Gastrocnemius medialis (tissue), 4 donors: ENCODE measurements at regions not wholly inside any gene's neighbourhood (a gene's known extent, or its start where the extent isn't known, plus 50 kb on each side); places are given as distances from the start of the nearest gene placed in this dataset.

Experiments used
- ATAC-seq, 2 donors: fragments of 150-250 bp; one replicate each; pipeline ENCODE4 v1.9.1; 2016
- DNase-seq, 2 donors: peaks; one replicate each; pipeline ENCODE4 v3.0.0-alpha.2; 2019
- H3K27ac ChIP-seq, 4 donors: fragments of 200-600 bp; sonication (generic); 1 replicate in 1 of 4; 2 replicates in 3 of 4; pipeline ENCODE4 v1.5.1; 2016 to 2018; ENCODE audit warnings: mild to moderate bottlenecking in 2 of 4, moderate library complexity in 1 of 4
- H3K27me3 ChIP-seq, 3 donors: fragments of 200-600 bp; sonication (generic) in 2 of 3; 1 replicate in 1 of 3; 2 replicates in 2 of 3; pipeline versions ENCODE4 v1.5.1 to v1.6.0; 2016 to 2019; ENCODE audit warnings: mild to moderate bottlenecking in 1 of 3, moderate library complexity in 1 of 3
- H3K36me3 ChIP-seq, 2 donors: fragments of 200-600 bp; sonication (generic) in 1 of 2; one replicate each; pipeline ENCODE4 v1.5.1; 2017 to 2018
- H3K4me1 ChIP-seq, 2 donors: fragments of 200-600 bp; sonication (generic) in 1 of 2; one replicate each; pipeline ENCODE4 v1.5.1; 2016 to 2017; ENCODE audit warnings: mild to moderate bottlenecking in 2 of 2
- H3K4me3 ChIP-seq, 4 donors: fragments of 200-600 bp; sonication (generic) in 3 of 4; 1 replicate in 1 of 4; 2 replicates in 3 of 4; pipeline ENCODE4 v1.5.1; 2016 to 2019; ENCODE audit warnings: mild to moderate bottlenecking in 2 of 4
- H3K9me3 ChIP-seq, 3 donors: fragments of 200-600 bp; sonication (generic) in 2 of 3; 1 replicate in 1 of 3; 2 replicates in 2 of 3; pipeline ENCODE4 v1.5.1; 2016 to 2019
- POLR2A ChIP-seq, 2 donors: fragments of 450-650 bp; IDR thresholded peaks; one replicate each; pipeline ENCODE4 v1.6.1; 2017; ENCODE audit warnings: antibody characterized with exemption in 2 of 2, mild to moderate bottlenecking in 2 of 2, moderate library complexity in 2 of 2
- in situ Hi-C, 4 donors: fragments of 200-750 bp; cut with MboI; loops; one replicate each; pipeline versions ENCODE4 v1.15.0 to v1.8.0; 2017; ENCODE audit warnings: low sequenced_read_pairs in 4 of 4
- intact Hi-C: fragments of 100-400 bp; cut with DNase I; formaldehyde crosslinking; loops from one replicate; pipeline ENCODE4 v1.15.1; 2023; ENCODE audit warnings: low total_unique reads
- TF ChIP-seq, protein P1 (sequence below), 5 experiments: fragments of 450-650 bp in 3 of 5; fragments of 200-600 bp in 2 of 5; sonication (generic) in 2 of 5; IDR thresholded peaks in 4 of 5; conservative IDR thresholded peaks in 1 of 5; 1 replicate in 4 of 5; 2 replicates in 1 of 5; pipeline ENCODE4 v1.5.1; 2016 to 2019; ENCODE audit warnings: antibody characterized with exemption in 5 of 5, mild to moderate bottlenecking in 3 of 5, moderate library complexity in 3 of 5

DNA sequence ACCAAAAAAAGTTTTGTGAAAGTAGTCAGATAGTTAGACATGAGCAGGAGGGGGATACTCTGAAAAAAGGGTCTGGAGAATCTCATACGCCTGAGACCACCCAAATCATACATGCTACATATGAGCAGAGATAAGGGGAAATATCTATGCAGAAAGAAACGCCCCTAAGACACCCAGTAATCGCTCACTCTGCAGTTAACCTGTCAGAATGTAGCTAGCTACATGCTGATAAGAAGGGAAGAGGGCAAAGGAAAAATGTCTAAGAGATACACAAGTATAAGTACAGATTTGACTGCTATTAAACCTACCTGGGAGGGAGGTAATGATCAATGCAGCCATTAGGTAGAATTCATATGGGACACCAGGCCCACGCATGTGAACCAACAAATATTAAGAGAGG, 1159.5 kb upstream of the PCDH10 start:
- Histone ChIP-seq H3K36me3 (no peaks in the 10 kb centered on the region), H3K27ac (no peak overlapping the region), H3K4me3 (no peak overlapping the region), H3K27me3 (no peaks in the 10 kb centered on the region), H3K9me3 (no peaks in the 10 kb centered on the region), H3K4me1 (no peaks in the 10 kb centered on the region)
- DNase-seq (no peak), ATAC-seq (no peak)
- in situ Hi-C loops = no loop called here
- intact Hi-C loops = no loop called here
- TF ChIP-seq, protein P1, sequence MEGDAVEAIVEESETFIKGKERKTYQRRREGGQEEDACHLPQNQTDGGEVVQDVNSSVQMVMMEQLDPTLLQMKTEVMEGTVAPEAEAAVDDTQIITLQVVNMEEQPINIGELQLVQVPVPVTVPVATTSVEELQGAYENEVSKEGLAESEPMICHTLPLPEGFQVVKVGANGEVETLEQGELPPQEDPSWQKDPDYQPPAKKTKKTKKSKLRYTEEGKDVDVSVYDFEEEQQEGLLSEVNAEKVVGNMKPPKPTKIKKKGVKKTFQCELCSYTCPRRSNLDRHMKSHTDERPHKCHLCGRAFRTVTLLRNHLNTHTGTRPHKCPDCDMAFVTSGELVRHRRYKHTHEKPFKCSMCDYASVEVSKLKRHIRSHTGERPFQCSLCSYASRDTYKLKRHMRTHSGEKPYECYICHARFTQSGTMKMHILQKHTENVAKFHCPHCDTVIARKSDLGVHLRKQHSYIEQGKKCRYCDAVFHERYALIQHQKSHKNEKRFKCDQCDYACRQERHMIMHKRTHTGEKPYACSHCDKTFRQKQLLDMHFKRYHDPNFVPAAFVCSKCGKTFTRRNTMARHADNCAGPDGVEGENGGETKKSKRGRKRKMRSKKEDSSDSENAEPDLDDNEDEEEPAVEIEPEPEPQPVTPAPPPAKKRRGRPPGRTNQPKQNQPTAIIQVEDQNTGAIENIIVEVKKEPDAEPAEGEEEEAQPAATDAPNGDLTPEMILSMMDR (IDR thresholded peaks at IDR 0.05 in 4 of 5, conservative IDR thresholded peaks at IDR 0.05 in 1 of 5) = no peak

GRCh38 chr4:132001542-132001941, 1147.6 kb upstream of the PCDH10 start:
- TF ChIP-seq, protein P1 (IDR thresholded peaks at IDR 0.05 in 4 of 5, conservative IDR thresholded peaks at IDR 0.05 in 1 of 5) = no peak
- ATAC-seq (no peak), DNase-seq (no peak)
- no peaks in the 10 kb centered on the region for H3K27me3 ChIP-seq
- H3K4me3 ChIP-seq = no peak overlapping the region
- no peaks in the 10 kb centered on the region for H3K9me3 ChIP-seq
- no peak overlapping the region for H3K27ac ChIP-seq
- in situ Hi-C loops (no loop called here), intact Hi-C loops (no loop called here)
- H3K36me3 ChIP-seq = no peaks in the 10 kb centered on the region
- H3K4me1 ChIP-seq = no peaks in the 10 kb centered on the region

DNA sequence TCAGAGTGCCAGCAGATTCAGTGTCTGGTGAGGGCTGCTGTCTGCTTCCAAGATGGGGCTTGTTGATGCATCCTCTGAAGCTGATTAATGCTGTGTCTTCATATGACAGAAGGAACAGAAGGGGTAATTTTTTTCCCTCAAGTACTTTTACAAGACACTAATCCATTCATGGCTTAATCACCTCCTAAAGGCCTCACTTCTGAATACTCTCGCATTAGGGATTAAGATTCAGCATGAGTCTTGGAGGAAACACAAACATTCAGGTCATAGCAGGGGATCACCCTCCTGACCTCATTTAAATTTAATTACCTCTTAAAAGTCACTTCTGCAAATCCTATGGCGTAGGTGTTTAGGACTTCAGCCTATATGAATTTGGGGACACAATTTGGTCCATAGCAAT, 1145.5 kb upstream of the PCDH10 start:
- DNase-seq (no peak), ATAC-seq (no peak)
- no peaks in the 10 kb centered on the region for H3K36me3 ChIP-seq
- no peaks in the 10 kb centered on the region for H3K4me1 ChIP-seq
- H3K27ac ChIP-seq = no peak overlapping the region
- TF ChIP-seq, protein P1 (IDR thresholded peaks at IDR 0.05 in 4 of 5, conservative IDR thresholded peaks at IDR 0.05 in 1 of 5) = no peak
- TF ChIP-seq POLR2A (IDR thresholded peaks at IDR 0.05) = no peak
- no peak overlapping the region for H3K4me3 ChIP-seq
- H3K27me3 ChIP-seq = no peaks in the 10 kb centered on the region
- intact Hi-C loops = no loop called here
- no peaks in the 10 kb centered on the region for H3K9me3 ChIP-seq
- in situ Hi-C loops = no loop called here

GRCh38 chr4:132015321-132015720, 1133.8 kb upstream of the PCDH10 start:
- Histone ChIP-seq H3K36me3 (no peaks in the 10 kb centered on the region), H3K27ac (no peak overlapping the region), H3K4me1 (no peaks in the 10 kb centered on the region), H3K4me3 (no peak overlapping the region), H3K9me3 (no peaks in the 10 kb centered on the region), H3K27me3 (no peaks in the 10 kb centered on the region)
- TF ChIP-seq, protein P1 (IDR thresholded peaks at IDR 0.05 in 4 of 5, conservative IDR thresholded peaks at IDR 0.05 in 1 of 5) = no peak
- no peak for TF ChIP-seq POLR2A (IDR thresholded peaks at IDR 0.05)
- intact Hi-C loops (no loop called here), in situ Hi-C loops (no loop called here)
- DNase-seq = no peak
- no peak for ATAC-seq

DNA sequence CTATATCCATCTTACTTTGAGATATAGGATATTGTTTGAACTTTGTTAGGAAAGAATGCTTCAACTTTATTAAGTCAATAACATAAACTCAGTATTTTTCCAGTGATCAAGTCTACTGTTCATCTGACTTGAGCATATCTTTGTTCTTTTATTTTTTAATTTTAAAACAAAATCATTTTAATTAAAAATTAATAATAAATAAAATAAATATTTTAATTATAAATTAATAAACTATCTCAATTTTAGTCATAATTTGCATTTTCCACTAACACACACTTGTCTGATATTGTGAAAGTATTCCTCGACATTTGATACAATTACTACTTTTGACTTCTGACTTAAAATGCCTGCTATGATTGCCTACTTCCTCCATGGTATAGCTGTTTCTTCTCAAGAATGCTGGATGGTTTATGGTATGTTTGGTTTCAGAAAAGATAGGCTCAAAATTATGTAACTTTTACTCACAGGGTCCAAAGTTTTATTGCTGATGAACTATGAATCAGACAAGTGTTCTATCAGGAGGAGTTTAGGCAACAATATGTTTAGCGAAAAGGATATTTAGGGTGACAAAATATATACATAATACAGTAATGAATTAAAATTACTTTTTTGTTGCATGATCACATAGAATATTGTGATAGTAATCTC, 1132.3 kb upstream of the PCDH10 start:
- in situ Hi-C loops = no loop called here
- DNase-seq = no peak
- intact Hi-C loops = no loop called here
- Histone ChIP-seq H3K27ac (no peak overlapping the region), H3K4me1 (no peaks in the 10 kb centered on the region), H3K9me3 (no peaks in the 10 kb centered on the region), H3K36me3 (no peaks in the 10 kb centered on the region), H3K27me3 (no peaks in the 10 kb centered on the region), H3K4me3 (no peak overlapping the region)
- ATAC-seq = no peak
- TF ChIP-seq POLR2A (IDR thresholded peaks at IDR 0.05) = no peak
- TF ChIP-seq, protein P1 (IDR thresholded peaks at IDR 0.05 in 4 of 5, conservative IDR thresholded peaks at IDR 0.05 in 1 of 5) = no peak
